SJSA1 (cell line): ENCODE measurements at regions not wholly inside any gene's neighbourhood (a gene's known extent, or its start where the extent isn't known, plus 50 kb on each side); places are given as distances from the start of the nearest gene placed in this dataset.
"Not testable (repeated sequence)": the region's sequence is repeated elsewhere in the genome, so short reads cannot be mapped to it uniquely, and the experiment has no call there.

Experiments
- DNase-seq, 2 experiments: peaks; one replicate each; pipeline ENCODE4 v3.0.0-alpha.2; 2015 to 2020; ENCODE audit warnings: low spot score in 2 of 2, low read depth in 1 of 2
- H3K27ac ChIP-seq: fragments of 250-450 bp; sonication (Bioruptor Pico); 2 replicates; pipeline ENCODE4 v1.5.1; 2020; ENCODE audit warnings: mild to moderate bottlenecking, moderate library complexity
- H3K27me3 ChIP-seq: fragments of 250-450 bp; sonication (Bioruptor Pico); replicated peaks from 2 replicates; pipeline ENCODE4 v1.5.1; 2020; ENCODE audit warnings: mild to moderate bottlenecking, moderate library complexity
- H3K36me3 ChIP-seq: fragments of 250-450 bp; sonication (Bioruptor Pico); 2 replicates; pipeline ENCODE4 v1.5.1; 2020; ENCODE audit warnings: mild to moderate bottlenecking
- H3K4me1 ChIP-seq: fragments of 250-450 bp; sonication (Bioruptor Pico); replicated peaks from 2 replicates; pipeline ENCODE4 v1.6.1; 2021; ENCODE audit warnings: mild to moderate bottlenecking
- H3K4me3 ChIP-seq: fragments of 250-450 bp; sonication (Bioruptor Pico); 2 replicates; pipeline ENCODE4 v1.5.1; 2020; ENCODE audit warnings: mild to moderate bottlenecking
- H3K9me3 ChIP-seq: fragments of 250-450 bp; sonication (Bioruptor Pico); replicated peaks from 2 replicates; pipeline ENCODE4 v1.5.1; 2020; ENCODE audit warnings: mild to moderate bottlenecking

DNA sequence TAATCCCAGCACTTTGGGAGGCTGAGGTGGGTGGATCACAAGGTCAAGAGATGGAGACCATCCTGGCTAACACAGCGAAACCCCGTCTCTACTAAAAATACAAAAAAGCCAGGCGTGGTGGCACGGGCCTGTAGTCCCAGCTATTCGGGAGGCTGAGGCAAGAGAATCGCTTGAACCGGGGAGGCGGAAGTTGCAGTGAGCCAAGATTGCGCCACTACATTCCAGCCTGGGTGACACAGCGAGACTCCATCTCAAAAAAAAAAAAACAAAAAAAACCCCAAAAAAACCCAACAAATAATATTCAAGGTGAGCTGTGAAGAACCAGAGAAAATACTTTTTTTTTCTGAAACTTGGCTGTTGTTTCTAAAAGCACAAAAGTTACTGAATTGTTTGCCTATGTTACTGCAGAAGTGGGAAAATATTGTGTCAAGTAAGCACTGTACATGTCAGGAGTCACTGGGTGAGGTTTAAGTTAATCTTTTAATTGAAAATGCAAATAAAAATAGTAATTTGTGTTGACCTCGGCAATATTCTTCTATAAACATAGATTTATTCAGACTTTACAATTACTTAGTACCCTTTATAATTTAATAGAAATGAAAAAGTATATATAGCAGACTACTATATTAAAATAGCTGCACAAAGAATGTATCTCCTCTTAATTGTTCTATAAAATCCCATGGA is 55.4 kb upstream of the USP3 start:
- H3K4me3 ChIP-seq, H3K27me3 ChIP-seq, H3K36me3 ChIP-seq, H3K27ac ChIP-seq, H3K9me3 ChIP-seq, H3K4me1 ChIP-seq, DNase-seq: not testable (repeated sequence)

GRCh38 chr15:63449731-63450130 is 54.7 kb upstream of the USP3 start:
- H3K9me3 ChIP-seq, result no peaks in the 10 kb centered on the region
- no peaks in the 10 kb centered on the region for H3K4me1 ChIP-seq
- no peaks in the 10 kb centered on the region for H3K27me3 ChIP-seq
- DNase-seq, result no peak
- H3K36me3 ChIP-seq, result no peaks in the 10 kb centered on the region
- H3K27ac ChIP-seq, result no peak overlapping the region
- no peak overlapping the region for H3K4me3 ChIP-seq

DNA sequence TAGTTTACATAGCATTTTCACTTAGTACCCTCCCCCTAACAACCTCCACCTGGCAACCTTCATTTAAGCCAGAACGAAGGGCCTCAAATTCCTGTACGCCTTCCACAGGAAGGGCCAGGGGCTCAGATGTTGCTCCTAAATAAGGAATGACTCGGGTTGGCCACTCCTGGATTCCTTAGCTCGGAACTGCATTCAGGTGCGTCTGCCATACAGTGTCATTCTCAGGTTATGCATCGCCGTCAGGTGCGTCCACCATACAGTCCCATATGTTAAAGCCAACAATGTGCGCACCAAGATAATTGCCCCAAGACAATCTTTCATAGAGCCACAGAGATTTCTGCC is 53.5 kb upstream of the USP3 start:
- H3K27ac ChIP-seq, result no peak overlapping the region
- H3K36me3 ChIP-seq, result no peaks in the 10 kb centered on the region
- DNase-seq, result no peak

GRCh38 chr15:63451671-63452315 is 52.6 kb upstream of the USP3 start:
- DNase-seq, result no peak
- H3K27ac ChIP-seq, result no peak overlapping the region

More for the DNA sequence above, 53.5 kb upstream of the USP3 start:
- H3K9me3 ChIP-seq, result no peaks in the 10 kb centered on the region
- no peak overlapping the region for H3K4me3 ChIP-seq
- H3K4me1 ChIP-seq, result no peaks in the 10 kb centered on the region
- no peaks in the 10 kb centered on the region for H3K27me3 ChIP-seq

GRCh38 chr15:63452552-63453136 is 51.7 kb upstream of the USP3 start:
- Histone ChIP-seq H3K27me3 (no peaks in the 10 kb centered on the region), H3K4me1 (peaks cover 4% of the 10 kb centered on the region), H3K36me3 (no peaks in the 10 kb centered on the region), H3K9me3 (no peaks in the 10 kb centered on the region), H3K4me3 (no peak overlapping the region), H3K27ac (no peak overlapping the region)
- no peak for DNase-seq

More at GRCh38 chr15:63451671-63452315, 52.6 kb upstream of the USP3 start:
- no peaks in the 10 kb centered on the region for H3K27me3 ChIP-seq
- no peak overlapping the region for H3K4me3 ChIP-seq
- H3K9me3 ChIP-seq, result no peaks in the 10 kb centered on the region
- H3K36me3 ChIP-seq, result no peaks in the 10 kb centered on the region
- H3K4me1 ChIP-seq, result no peaks in the 10 kb centered on the region

DNA sequence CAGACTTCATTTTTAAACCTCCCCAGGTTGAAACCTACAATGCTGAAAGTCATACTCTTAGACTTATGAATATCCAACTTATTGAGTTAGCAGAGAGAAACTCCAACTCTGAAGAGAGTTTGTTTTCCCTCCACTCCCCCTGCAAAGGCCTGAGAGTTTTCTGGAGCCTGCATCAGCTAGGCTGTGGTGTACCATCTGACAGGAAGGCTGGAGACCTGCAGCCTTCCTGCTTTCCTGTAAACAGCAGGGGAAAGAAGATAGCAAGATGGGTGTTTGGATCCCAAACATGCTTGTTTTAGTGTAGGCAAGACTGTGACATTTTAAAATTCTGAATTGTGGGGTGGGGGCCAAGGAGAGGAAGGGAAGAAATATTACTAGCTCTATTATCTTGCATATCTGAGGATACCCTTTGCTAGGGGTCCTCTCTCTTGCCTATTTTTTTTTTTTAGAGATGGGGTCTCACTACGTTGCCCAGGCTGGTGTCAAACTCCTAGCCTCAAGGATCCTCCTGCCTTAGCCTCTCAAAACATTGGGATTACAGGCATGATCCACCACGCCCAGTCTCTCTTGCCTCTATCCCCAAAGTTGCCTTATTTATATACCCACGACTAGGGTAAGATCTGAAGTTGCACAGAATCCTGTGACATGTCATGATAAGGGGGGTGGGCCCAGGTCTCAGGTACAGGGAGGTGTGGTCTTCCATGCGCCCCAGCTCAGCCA is 51.0 kb upstream of the USP3 start:
- no peaks in the 10 kb centered on the region for H3K36me3 ChIP-seq
- H3K4me3 ChIP-seq, result no peak overlapping the region
- peaks cover 4% of the 10 kb centered on the region for H3K4me1 ChIP-seq
- no peaks in the 10 kb centered on the region for H3K9me3 ChIP-seq
- H3K27ac ChIP-seq, result no peak overlapping the region
- DNase-seq, result no peak
- H3K27me3 ChIP-seq, result no peaks in the 10 kb centered on the region

DNA sequence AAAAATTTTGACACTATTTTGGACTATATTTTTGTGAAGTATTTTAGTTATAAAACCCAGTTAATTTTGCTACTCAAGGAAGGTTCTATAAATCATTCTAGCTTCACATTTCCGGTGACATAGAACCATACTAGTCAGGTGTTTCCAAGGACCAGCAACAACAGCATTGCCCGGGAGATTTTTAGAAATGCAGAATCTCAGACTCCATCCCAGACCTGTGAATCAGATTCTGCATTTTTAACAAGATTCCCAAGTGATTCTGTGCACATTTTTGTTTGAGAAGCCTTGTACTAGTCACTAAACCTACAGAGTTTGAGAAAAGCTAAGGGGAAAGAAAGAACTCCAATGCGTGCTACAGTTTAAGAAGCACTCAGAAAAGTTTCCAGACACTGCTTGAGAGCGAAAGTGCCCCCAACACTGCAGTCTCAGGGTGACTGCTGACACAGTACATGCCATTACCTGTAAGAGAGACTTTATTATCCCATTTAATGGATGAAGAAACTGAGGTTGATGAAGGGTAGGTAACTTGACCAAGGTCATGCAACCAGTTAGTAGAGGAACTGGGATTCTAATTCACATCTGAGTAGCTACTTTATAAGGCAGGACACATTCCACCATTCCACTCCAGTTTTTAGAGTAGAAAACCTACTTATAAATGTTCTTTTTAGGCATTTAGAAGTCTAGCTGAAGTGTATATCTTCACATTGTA is 49.7 kb upstream of the USP3 start:
- no peak overlapping the region for H3K27ac ChIP-seq
- peaks cover 4% of the 10 kb centered on the region for H3K4me1 ChIP-seq
- H3K27me3 ChIP-seq, result no peaks in the 10 kb centered on the region
- no peaks in the 10 kb centered on the region for H3K9me3 ChIP-seq
- no peak for DNase-seq
- no peak overlapping the region for H3K4me3 ChIP-seq
- H3K36me3 ChIP-seq, result no peaks in the 10 kb centered on the region
